GM12878 (cell line): ENCODE measurements at regions not wholly inside any gene's neighbourhood (a gene's known extent, or its start where the extent isn't known, plus 50 kb on each side); places are given as distances from the start of the nearest gene placed in this dataset.

ENCODE experiments used
- ATAC-seq: fragments of 200-7000 bp; cut with Tn5 transposase; 3 replicates; pipeline ENCODE4 v1.9.1; 2020; ENCODE audit warnings: mild to moderate bottlenecking, moderate library complexity
- BruUV-seq: library from RNA; stranded (reverse); fragments of 400-500 nt; replicated peaks from 2 replicates; lab custom pipeline; 2021; lab: Mats Ljungman, UMichigan
- CTCF ChIA-PET: fragments of 300-600 bp; sonication (Branson Sonifier 250); formaldehyde crosslinking; extraction: SDS; loops from one replicate; lab custom pipeline; 2021; ENCODE audit warnings: inconsistent platforms; lab: Yijun Ruan, JAX
- POLR2A ChIA-PET: fragments of 350-600 bp; formaldehyde crosslinking; extraction: SDS; loops from one replicate; lab custom pipeline; 2021; ENCODE audit warnings: inconsistent platforms; lab: Charles Lee
- RAD21 ChIA-PET: fragments of 300-600 bp; sonication (Branson Sonifier 250); formaldehyde crosslinking; loops from one replicate; lab custom pipeline; 2023; ENCODE audit warnings: antibody characterized with exemption; ENCODE audit not compliant: unreplicated experiment; lab: Charles Lee
- SMC1A ChIA-PET: fragments of 300-600 bp; sonication (Branson Sonifier 250); formaldehyde crosslinking; loops from one replicate; lab custom pipeline; 2023; ENCODE audit not compliant: unreplicated experiment, uncharacterized antibody; lab: Charles Lee
- DNase-seq: peaks from one replicate; pipeline ENCODE4 v3.0.0-alpha.2; 2011; ENCODE audit warnings: low read depth, low spot score
- FAIRE-seq: peaks from 3 replicates; lab custom pipeline; 2011; peaks lifted over from hg19 to GRCh38; lab: Jason Lieb, UNC
- H2AFZ ChIP-seq: 2 replicates; pipeline ENCODE4 v1.6.0; 2011; ENCODE audit warnings: low read depth, low read length, control low read depth; ENCODE audit not compliant: control insufficient read depth
- H3K27ac ChIP-seq: 2 replicates; pipeline ENCODE4 v1.5.1; 2011; ENCODE audit warnings: control low read depth; ENCODE audit not compliant: control insufficient read depth, insufficient read depth
- H3K27me3 ChIP-seq, 2 experiments: replicated peaks in 1 of 2; 2 replicates each; pipeline versions ENCODE4 v1.6.0 to v1.6.1; 2011; ENCODE audit warnings: low read length in 1 of 2; ENCODE audit not compliant: control insufficient read depth in 2 of 2, insufficient read depth in 2 of 2
- H3K36me3 ChIP-seq, 2 experiments: 2 replicates each; pipeline ENCODE4 v1.5.1; 2011; ENCODE audit warnings: low read length in 1 of 2; ENCODE audit not compliant: control insufficient read depth in 2 of 2, insufficient read depth in 2 of 2
- H3K4me1 ChIP-seq: 2 replicates; pipeline ENCODE4 v1.6.1; 2011; ENCODE audit warnings: mild to moderate bottlenecking, low read length, moderate library complexity, mixed read lengths; ENCODE audit not compliant: control insufficient read depth, insufficient read depth
- H3K4me2 ChIP-seq: 2 replicates; pipeline ENCODE4 v1.6.0; 2011; ENCODE audit warnings: control low read depth; ENCODE audit not compliant: control insufficient read depth, insufficient read depth
- H3K4me3 ChIP-seq: fragments of 200-600 bp; sonication (generic); 2 replicates; pipeline ENCODE4 v1.5.1; 2016
- H3K79me2 ChIP-seq: 2 replicates; pipeline ENCODE4 v1.6.0; 2011; ENCODE audit warnings: low read length; ENCODE audit not compliant: control insufficient read depth, insufficient read depth
- H3K9ac ChIP-seq: 2 replicates; pipeline ENCODE4 v1.8.0; 2011; ENCODE audit warnings: low read length, control low read depth, mixed read lengths; ENCODE audit not compliant: control insufficient read depth, insufficient read depth
- H3K9me3 ChIP-seq: replicated peaks from 3 replicates; pipeline ENCODE4 v1.5.1; 2011; ENCODE audit warnings: mild to moderate bottlenecking, low read length; ENCODE audit not compliant: control insufficient read depth, insufficient read depth
- H4K20me1 ChIP-seq: 2 replicates; pipeline ENCODE4 v1.6.0; 2011; ENCODE audit not compliant: control insufficient read depth, insufficient read depth
- CHD4 ChIP-seq: fragments of 200-600 bp; sonication (generic); IDR thresholded peaks from 2 replicates; pipeline ENCODE4 v1.6.1; 2016; ENCODE audit warnings: mild to moderate bottlenecking
- EZH2 ChIP-seq: IDR thresholded peaks from 2 replicates; pipeline ENCODE4 v1.6.1; 2012; ENCODE audit warnings: low read depth, mild to moderate bottlenecking, control low read depth, inconsistent platforms, low read length, borderline replicate concordance; ENCODE audit not compliant: control insufficient read depth
- FOXK2 ChIP-seq: fragments of 450-650 bp; IDR thresholded peaks from 2 replicates; pipeline ENCODE4 v1.6.1; 2017; ENCODE audit warnings: mild to moderate bottlenecking, moderate library complexity
- GABPA ChIP-seq: IDR thresholded peaks from 2 replicates; pipeline ENCODE4 v1.6.1; 2014; ENCODE audit warnings: antibody characterized with exemption, low read depth, mild to moderate bottlenecking, inconsistent platforms
- HDGF ChIP-seq: fragments of 450-650 bp; IDR thresholded peaks from 2 replicates; pipeline ENCODE4 v1.6.1; 2016; ENCODE audit warnings: antibody characterized with exemption
- IKZF1 ChIP-seq: fragments of 450-650 bp; conservative IDR thresholded peaks from 2 replicates; pipeline ENCODE4 v1.6.1; 2017; ENCODE audit warnings: antibody characterized with exemption, mild to moderate bottlenecking
- MYB ChIP-seq: fragments of 150-350 bp; IDR thresholded peaks from 2 replicates; pipeline ENCODE4 v1.6.1; 2014; ENCODE audit warnings: mild to moderate bottlenecking, low read depth, low read length, borderline replicate concordance
- NRF1 ChIP-seq: conservative IDR thresholded peaks from 2 replicates; pipeline ENCODE4 v1.6.1; 2011; ENCODE audit warnings: mild to moderate bottlenecking, low read depth, low read length, improper control_type of control experiment
- RAD21 ChIP-seq: IDR thresholded peaks from 2 replicates; pipeline ENCODE4 v1.6.1; 2011; ENCODE audit warnings: mild to moderate bottlenecking, low read depth, low read length, moderate library complexity; ENCODE audit not compliant: insufficient read depth
- RCOR1 ChIP-seq: conservative IDR thresholded peaks from 2 replicates; pipeline ENCODE4 v1.6.1; 2012; ENCODE audit warnings: low read depth, low read length, improper control_type of control experiment
- RELB ChIP-seq: fragments of 450-650 bp; IDR thresholded peaks from 2 replicates; pipeline ENCODE4 v1.6.1; 2017; ENCODE audit warnings: low read depth, mild to moderate bottlenecking, moderate library complexity
- STAT1 ChIP-seq: fragments of 450-650 bp; conservative IDR thresholded peaks from 2 replicates; pipeline ENCODE4 v1.6.1; 2014; ENCODE audit warnings: antibody characterized with exemption, mild to moderate bottlenecking
- TAF1 ChIP-seq: IDR thresholded peaks from 2 replicates; pipeline ENCODE4 v1.6.1; 2011; ENCODE audit warnings: mild to moderate bottlenecking, low read depth, low read length, borderline replicate concordance
- WGBS: methylation state at CpG from one replicate; pipeline ENCODE4 v1.1.6; 2016; ENCODE audit warnings: low lambda C conversion rate; ENCODE audit not compliant: insufficient replicate concordance, insufficient coverage; ENCODE audit errors: missing lambda C conversion rate; 5-methylcytosine and 5-hydroxymethylcytosine counted together
- in situ Hi-C: fragments of 300-500 bp; cut with MboI; formaldehyde crosslinking; loops from 9 replicates; pipeline ENCODE4 v1.14.3; 2018; ENCODE audit warnings: mixed read lengths
- intact Hi-C: fragments of 100-400 bp; cut with micrococcal nuclease; formaldehyde crosslinking; loops from one replicate; pipeline ENCODE4 v1.14.2; 2022; ENCODE audit not compliant: unreplicated experiment
- TF ChIP-seq, protein P1 (sequence below): fragments of 450-650 bp; IDR thresholded peaks from 2 replicates; pipeline ENCODE4 v1.6.1; 2016; ENCODE audit warnings: mild to moderate bottlenecking
- TF ChIP-seq, protein P2 (sequence below): IDR thresholded peaks from 2 replicates; pipeline ENCODE4 v1.6.1; 2011; ENCODE audit warnings: low read depth, low read length, improper control_type of control experiment, borderline replicate concordance

GRCh38 chr6:11930240-11930639 is 81.9 kb upstream of the HIVEP1 start:
- no peaks in the 10 kb centered on the region for H3K4me1 ChIP-seq
- ATAC-seq = no peak
- H3K9me3 ChIP-seq = no peaks in the 10 kb centered on the region; the same call in 1 of the 3 replicates
- H3K4me3 ChIP-seq = no peak overlapping the region
- BruUV-seq = no TSS peak
- H3K27ac ChIP-seq = no peak overlapping the region
- H4K20me1 ChIP-seq = no peaks in the 10 kb centered on the region
- TF ChIP-seq TAF1 = no peak
- no peak for TF ChIP-seq RAD21
- no peak for TF ChIP-seq GABPA
- TF ChIP-seq RCOR1 = no peak
- TF ChIP-seq, protein P1, sequence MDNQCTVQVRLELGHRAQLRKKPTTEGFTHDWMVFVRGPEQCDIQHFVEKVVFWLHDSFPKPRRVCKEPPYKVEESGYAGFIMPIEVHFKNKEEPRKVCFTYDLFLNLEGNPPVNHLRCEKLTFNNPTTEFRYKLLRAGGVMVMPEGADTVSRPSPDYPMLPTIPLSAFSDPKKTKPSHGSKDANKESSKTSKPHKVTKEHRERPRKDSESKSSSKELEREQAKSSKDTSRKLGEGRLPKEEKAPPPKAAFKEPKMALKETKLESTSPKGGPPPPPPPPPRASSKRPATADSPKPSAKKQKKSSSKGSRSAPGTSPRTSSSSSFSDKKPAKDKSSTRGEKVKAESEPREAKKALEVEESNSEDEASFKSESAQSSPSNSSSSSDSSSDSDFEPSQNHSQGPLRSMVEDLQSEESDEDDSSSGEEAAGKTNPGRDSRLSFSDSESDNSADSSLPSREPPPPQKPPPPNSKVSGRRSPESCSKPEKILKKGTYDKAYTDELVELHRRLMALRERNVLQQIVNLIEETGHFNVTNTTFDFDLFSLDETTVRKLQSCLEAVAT = no peak
- TF ChIP-seq, protein P2, sequence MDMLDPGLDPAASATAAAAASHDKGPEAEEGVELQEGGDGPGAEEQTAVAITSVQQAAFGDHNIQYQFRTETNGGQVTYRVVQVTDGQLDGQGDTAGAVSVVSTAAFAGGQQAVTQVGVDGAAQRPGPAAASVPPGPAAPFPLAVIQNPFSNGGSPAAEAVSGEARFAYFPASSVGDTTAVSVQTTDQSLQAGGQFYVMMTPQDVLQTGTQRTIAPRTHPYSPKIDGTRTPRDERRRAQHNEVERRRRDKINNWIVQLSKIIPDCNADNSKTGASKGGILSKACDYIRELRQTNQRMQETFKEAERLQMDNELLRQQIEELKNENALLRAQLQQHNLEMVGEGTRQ = no peak
- no peak for TF ChIP-seq MYB
- no peak for TF ChIP-seq HDGF
- no peak for TF ChIP-seq IKZF1
- no peak for TF ChIP-seq STAT1
- TF ChIP-seq NRF1 = no peak
- TF ChIP-seq CHD4 = no peak
- no peak for TF ChIP-seq FOXK2
- TF ChIP-seq EZH2 = no peak
- TF ChIP-seq RELB = no peak
- no peaks in the 10 kb centered on the region for H3K27me3 ChIP-seq
- WGBS = 50% methylated on average over 2 of the region's 2 CpGs
- H2AFZ ChIP-seq = no peak overlapping the region
- intact Hi-C loops (no loop called here), in situ Hi-C loops (no loop called here)
- POLR2A ChIA-PET = no interaction called here
- no peaks in the 10 kb centered on the region for H3K79me2 ChIP-seq
- H3K36me3 ChIP-seq = no peaks in the 10 kb centered on the region
- SMC1A ChIA-PET = interaction anchor here (0.6 to 3.4 kb wide), 4 partner anchors 10 to 256 kb away, joined by 3 to 14 read pairs (median 4); no protein-coding TSS in a partner anchor
- CTCF ChIA-PET = interaction anchor here (0.7 to 1.4 kb wide), 2 partner anchors 17 to 425 kb away, joined by 3 read pairs; no protein-coding TSS in a partner anchor
- RAD21 ChIA-PET = interaction anchor here (1.0 kb wide), 1 partner anchor 181 kb away, joined by 3 read pairs; no protein-coding TSS in a partner anchor
- no peak overlapping the region for H3K4me2 ChIP-seq
- H3K9ac ChIP-seq = no peak overlapping the region
- no peak for DNase-seq
- FAIRE-seq = no peak
